ENCODE measurements at regions not wholly inside any gene's neighbourhood (a gene's known extent, or its start where the extent isn't known, plus 50 kb on each side); places are given as distances from the start of the nearest gene placed in this dataset.

DNA sequence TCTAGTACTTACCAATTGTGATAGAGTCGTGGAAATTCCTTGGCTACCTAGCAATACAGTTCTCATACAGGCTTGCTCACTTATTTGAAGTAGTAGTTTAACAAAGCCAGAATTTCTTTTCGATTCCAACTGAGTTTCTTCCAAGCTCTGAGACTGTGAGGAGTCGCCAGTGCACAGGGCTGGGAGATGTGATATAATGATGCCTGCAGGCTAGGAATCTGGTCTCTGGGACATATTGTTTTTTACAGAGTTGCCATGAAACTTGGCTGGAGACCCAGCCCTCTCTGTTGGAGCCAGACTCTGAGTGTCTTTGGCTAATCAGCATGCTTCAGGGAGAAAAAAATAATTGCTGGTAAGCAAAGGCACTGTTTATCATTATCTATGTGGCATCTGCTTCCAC is 698.8 kb upstream of the GOT2 start:
- TF ChIP-seq, protein P1, sequence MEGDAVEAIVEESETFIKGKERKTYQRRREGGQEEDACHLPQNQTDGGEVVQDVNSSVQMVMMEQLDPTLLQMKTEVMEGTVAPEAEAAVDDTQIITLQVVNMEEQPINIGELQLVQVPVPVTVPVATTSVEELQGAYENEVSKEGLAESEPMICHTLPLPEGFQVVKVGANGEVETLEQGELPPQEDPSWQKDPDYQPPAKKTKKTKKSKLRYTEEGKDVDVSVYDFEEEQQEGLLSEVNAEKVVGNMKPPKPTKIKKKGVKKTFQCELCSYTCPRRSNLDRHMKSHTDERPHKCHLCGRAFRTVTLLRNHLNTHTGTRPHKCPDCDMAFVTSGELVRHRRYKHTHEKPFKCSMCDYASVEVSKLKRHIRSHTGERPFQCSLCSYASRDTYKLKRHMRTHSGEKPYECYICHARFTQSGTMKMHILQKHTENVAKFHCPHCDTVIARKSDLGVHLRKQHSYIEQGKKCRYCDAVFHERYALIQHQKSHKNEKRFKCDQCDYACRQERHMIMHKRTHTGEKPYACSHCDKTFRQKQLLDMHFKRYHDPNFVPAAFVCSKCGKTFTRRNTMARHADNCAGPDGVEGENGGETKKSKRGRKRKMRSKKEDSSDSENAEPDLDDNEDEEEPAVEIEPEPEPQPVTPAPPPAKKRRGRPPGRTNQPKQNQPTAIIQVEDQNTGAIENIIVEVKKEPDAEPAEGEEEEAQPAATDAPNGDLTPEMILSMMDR (IDR thresholded peaks at IDR 0.05) = no peak
- TF ChIP-seq EP300 (IDR thresholded peaks at IDR 0.05) = no peak
